Loucy (cell line): ENCODE measurements at regions not wholly inside any gene's neighbourhood (a gene's known extent, or its start where the extent isn't known, plus 50 kb on each side); places are given as distances from the start of the nearest gene placed in this dataset.

Experiments
- CTCF ChIP-seq: fragments of 200-600 bp; sonication (generic); conservative IDR thresholded peaks from 2 replicates; pipeline ENCODE4 v1.5.1; 2014; ENCODE audit warnings: mild to moderate bottlenecking, antibody characterized with exemption, low read length
- EZH2phosphoT487 ChIP-seq: fragments of 200-600 bp; IDR thresholded peaks from 2 replicates; pipeline ENCODE4 v1.6.1; 2018; ENCODE audit warnings: antibody characterized with exemption, mild to moderate bottlenecking, moderate library complexity, borderline replicate concordance

GRCh38 chr5:158593925-158594324 is 505.8 kb downstream of the EBF1 start:
- TF ChIP-seq CTCF (no peak), EZH2phosphoT487 (no peak)
